ENCODE measurements at regions not wholly inside any gene's neighbourhood (a gene's known extent, or its start where the extent isn't known, plus 50 kb on each side); places are given as distances from the start of the nearest gene placed in this dataset.

DNA sequence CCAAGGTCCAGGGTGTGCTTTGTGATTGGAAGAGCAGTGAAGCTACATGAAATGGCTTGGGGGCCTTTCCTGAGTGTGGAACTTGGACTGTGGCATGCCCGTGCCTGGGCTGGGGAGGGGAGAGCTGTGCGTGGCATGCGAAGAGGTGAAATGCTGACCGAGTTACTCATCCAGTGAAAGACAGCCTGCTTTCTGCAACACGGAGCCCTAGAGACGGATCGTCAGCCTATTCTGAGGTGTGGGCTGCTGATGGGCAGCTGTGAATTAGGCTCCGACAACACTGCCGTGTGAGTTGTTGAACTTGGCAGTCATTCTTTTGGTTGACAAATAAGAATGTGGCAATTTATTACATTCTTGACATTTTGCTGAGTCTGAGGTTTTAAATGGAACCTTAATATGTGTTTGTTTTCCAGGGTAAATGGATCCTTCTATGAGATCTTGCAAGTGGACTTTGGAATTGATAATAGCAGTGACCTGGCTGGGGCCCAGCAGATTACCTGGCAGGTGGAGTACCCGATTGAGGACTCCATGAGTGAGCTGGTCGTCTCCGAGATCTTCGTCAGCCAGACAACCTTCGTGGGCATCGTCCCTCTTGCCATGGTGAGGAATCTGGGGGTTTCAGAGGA, 453.9 kb downstream of the AACS start:
- Histone ChIP-seq H2AFZ (ENCODE audit: low read length) (no peak overlapping the region), H3K27ac (ENCODE audit: low read depth, low read length, poor library complexity, severe bottlenecking) (no peak overlapping the region), H3K4me1 (ENCODE audit: insufficient read depth, low read length, severe bottlenecking) (no peaks in the 10 kb centered on the region), H3K9ac (ENCODE audit: low read length) (no peak overlapping the region), H3K9me3 (ENCODE audit: low read length) (no peaks in the 10 kb centered on the region), H4K20me1 (ENCODE audit: insufficient read depth, low read length) (no peaks in the 10 kb centered on the region), H3K27me3 (ENCODE audit: insufficient read depth, low read length) (no peaks in the 10 kb centered on the region), H3K79me2 (ENCODE audit: insufficient read depth, low read length) (no peaks in the 10 kb centered on the region), H3F3A (ENCODE audit: insufficient read depth, low read length) (no peaks in the 10 kb centered on the region), H3K9me2 (ENCODE audit: low read depth, low read length) (no peaks in the 10 kb centered on the region), H3K4me2 (ENCODE audit: low read length) (no peak overlapping the region), H3K36me3 (ENCODE audit: insufficient read depth, low read length) (no peaks in the 10 kb centered on the region), H3K4me3 (ENCODE audit: low read depth, low read length, poor library complexity, severe bottlenecking) (no peak overlapping the region)
- TF ChIP-seq EZH2 (IDR thresholded peaks at IDR 0.05; ENCODE audit: borderline replicate concordance, low read length) = no peak
- TF ChIP-seq CTCF (IDR thresholded peaks at IDR 0.05; ENCODE audit: low read length) = no peak

DNA sequence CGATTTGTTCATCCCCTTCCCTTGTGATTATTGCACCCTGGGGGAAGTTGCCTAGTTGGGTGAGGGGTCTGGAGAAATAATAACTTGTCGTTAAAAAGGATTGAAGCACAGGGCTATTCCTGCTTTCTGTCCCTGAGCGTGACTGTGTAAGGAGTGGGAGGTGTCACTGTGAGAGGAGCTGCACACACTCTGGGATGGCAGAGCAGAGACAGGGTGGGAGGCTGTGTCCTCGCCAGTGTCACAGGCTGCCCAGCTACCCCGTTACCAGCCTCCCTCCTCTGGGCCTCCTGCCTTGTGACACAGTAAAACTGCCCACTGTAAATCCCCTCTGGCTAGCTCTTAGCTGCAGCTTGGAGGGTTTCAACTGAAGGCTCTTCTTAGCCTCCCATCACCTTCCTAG, 460.6 kb downstream of the AACS start:
- no peak overlapping the region for H3K4me2 ChIP-seq (ENCODE audit: low read length)
- no peaks in the 10 kb centered on the region for H3K27me3 ChIP-seq (ENCODE audit: insufficient read depth, low read length)
- no peak overlapping the region for H3K9ac ChIP-seq (ENCODE audit: low read length)

DNA sequence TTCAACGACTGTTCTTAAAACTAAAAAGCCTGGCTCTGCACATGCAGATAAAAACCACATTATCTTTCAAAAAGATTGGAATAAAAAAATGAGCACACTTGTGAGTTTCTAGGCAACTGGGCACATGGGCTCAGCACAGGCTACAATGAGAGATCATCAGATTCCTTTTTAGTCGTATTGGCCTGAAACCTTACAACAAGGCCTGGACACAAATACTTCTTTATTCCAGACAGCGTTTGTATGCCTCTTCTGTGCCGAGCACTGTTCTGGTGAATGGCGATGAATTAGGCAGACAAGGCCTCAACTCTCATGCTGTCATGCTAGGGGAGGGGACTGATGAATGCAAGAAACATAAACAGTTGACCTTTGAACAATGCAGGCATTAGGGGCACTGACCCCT, 463.0 kb downstream of the AACS start:
- no peak for TF ChIP-seq EZH2 (IDR thresholded peaks at IDR 0.05; ENCODE audit: borderline replicate concordance, low read length)
- Histone ChIP-seq H4K20me1 (ENCODE audit: insufficient read depth, low read length) (no peaks in the 10 kb centered on the region), H3K9me2 (ENCODE audit: low read depth, low read length) (no peaks in the 10 kb centered on the region), H3F3A (ENCODE audit: insufficient read depth, low read length) (no peaks in the 10 kb centered on the region), H2AFZ (ENCODE audit: low read length) (no peak overlapping the region), H3K36me3 (ENCODE audit: insufficient read depth, low read length) (no peaks in the 10 kb centered on the region), H3K27ac (ENCODE audit: low read depth, low read length, poor library complexity, severe bottlenecking) (no peak overlapping the region), H3K27me3 (ENCODE audit: insufficient read depth, low read length) (no peaks in the 10 kb centered on the region), H3K79me2 (ENCODE audit: insufficient read depth, low read length) (no peaks in the 10 kb centered on the region), H3K9me3 (ENCODE audit: low read length) (no peaks in the 10 kb centered on the region), H3K4me3 (ENCODE audit: low read depth, low read length, poor library complexity, severe bottlenecking) (no peak overlapping the region), H3K4me2 (ENCODE audit: low read length) (no peak overlapping the region), H3K4me1 (ENCODE audit: insufficient read depth, low read length, severe bottlenecking) (no peaks in the 10 kb centered on the region), H3K9ac (ENCODE audit: low read length) (no peak overlapping the region)

More for the DNA sequence above, 460.6 kb downstream of the AACS start:
- no peaks in the 10 kb centered on the region for H3F3A ChIP-seq (ENCODE audit: insufficient read depth, low read length)
- no peak overlapping the region for H3K4me3 ChIP-seq (ENCODE audit: low read depth, low read length, poor library complexity, severe bottlenecking)
- no peak overlapping the region for H2AFZ ChIP-seq (ENCODE audit: low read length)
- H3K9me2 ChIP-seq (ENCODE audit: low read depth, low read length) = no peaks in the 10 kb centered on the region
- no peaks in the 10 kb centered on the region for H4K20me1 ChIP-seq (ENCODE audit: insufficient read depth, low read length)
- no peak for TF ChIP-seq CTCF (IDR thresholded peaks at IDR 0.05; ENCODE audit: low read length)
- no peak for TF ChIP-seq EZH2 (IDR thresholded peaks at IDR 0.05; ENCODE audit: borderline replicate concordance, low read length)
- no peak overlapping the region for H3K27ac ChIP-seq (ENCODE audit: low read depth, low read length, poor library complexity, severe bottlenecking)
- no peaks in the 10 kb centered on the region for H3K9me3 ChIP-seq (ENCODE audit: low read length)
- H3K79me2 ChIP-seq (ENCODE audit: insufficient read depth, low read length) = no peaks in the 10 kb centered on the region
- no peaks in the 10 kb centered on the region for H3K4me1 ChIP-seq (ENCODE audit: insufficient read depth, low read length, severe bottlenecking)
- no peaks in the 10 kb centered on the region for H3K36me3 ChIP-seq (ENCODE audit: insufficient read depth, low read length)

GRCh38 chr12:125530201-125530600, 465.0 kb downstream of the AACS start:
- no peak overlapping the region for H3K9ac ChIP-seq (ENCODE audit: low read length)
- TF ChIP-seq CTCF (IDR thresholded peaks at IDR 0.05; ENCODE audit: low read length) = no peak
- no peak for TF ChIP-seq EZH2 (IDR thresholded peaks at IDR 0.05; ENCODE audit: borderline replicate concordance, low read length)

More at GRCh38 chr12:125530201-125530600, 465.0 kb downstream of the AACS start:
- no peak overlapping the region for H3K27ac ChIP-seq (ENCODE audit: low read depth, low read length, poor library complexity, severe bottlenecking)
- H4K20me1 ChIP-seq (ENCODE audit: insufficient read depth, low read length) = no peaks in the 10 kb centered on the region
- no peaks in the 10 kb centered on the region for H3K9me3 ChIP-seq (ENCODE audit: low read length)
- H2AFZ ChIP-seq (ENCODE audit: low read length) = no peak overlapping the region
- H3K79me2 ChIP-seq (ENCODE audit: insufficient read depth, low read length) = no peaks in the 10 kb centered on the region
- H3K4me2 ChIP-seq (ENCODE audit: low read length) = no peak overlapping the region
- no peaks in the 10 kb centered on the region for H3K27me3 ChIP-seq (ENCODE audit: insufficient read depth, low read length)
- no peaks in the 10 kb centered on the region for H3K36me3 ChIP-seq (ENCODE audit: insufficient read depth, low read length)
- no peaks in the 10 kb centered on the region for H3K4me1 ChIP-seq (ENCODE audit: insufficient read depth, low read length, severe bottlenecking)
- H3K4me3 ChIP-seq (ENCODE audit: low read depth, low read length, poor library complexity, severe bottlenecking) = no peak overlapping the region
- no peaks in the 10 kb centered on the region for H3F3A ChIP-seq (ENCODE audit: insufficient read depth, low read length)
- H3K9me2 ChIP-seq (ENCODE audit: low read depth, low read length) = no peaks in the 10 kb centered on the region
